ENCODE measurements at regions not wholly inside any gene's neighbourhood (a gene's known extent, or its start where the extent isn't known, plus 50 kb on each side); places are given as distances from the start of the nearest gene placed in this dataset.

DNA sequence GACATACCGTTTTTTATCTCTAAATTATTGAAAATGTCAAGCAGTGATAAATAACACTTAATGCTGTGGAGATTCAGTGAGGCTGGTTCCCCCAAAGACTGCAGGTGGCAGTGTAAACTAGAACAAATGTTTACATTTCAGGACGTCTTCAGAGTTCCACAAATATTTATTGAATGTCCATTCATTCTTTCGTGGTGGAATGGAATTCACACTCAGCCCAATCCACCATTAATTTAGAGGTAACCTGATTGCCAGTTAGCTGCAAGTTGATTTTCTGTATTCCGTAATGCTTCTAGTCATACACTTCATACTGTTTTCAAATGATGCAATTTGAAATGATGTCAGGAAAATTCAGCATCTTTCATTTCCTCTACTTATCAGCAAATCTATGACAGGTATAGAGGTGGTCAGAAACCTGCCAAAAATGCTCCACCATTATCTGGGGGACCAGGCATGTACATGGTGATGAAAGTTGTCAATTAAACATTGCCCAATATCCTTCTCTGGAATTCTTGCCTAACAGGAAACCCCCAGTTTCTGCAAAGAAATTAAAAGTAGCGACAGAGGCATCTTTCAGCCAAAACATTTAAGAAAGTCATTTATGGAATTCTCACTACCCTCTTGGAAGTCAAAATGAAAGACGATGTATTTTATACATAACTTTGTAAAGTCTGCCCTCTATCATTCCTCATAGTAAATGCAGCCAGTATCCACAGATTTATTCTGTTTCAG is 94.3 kb upstream of the BMAL1 start:
- Mint-ChIP-seq H3K4me3 (no peak overlapping the region), H3K27me3 (ENCODE audit: low read depth) (no peaks in the 10 kb centered on the region), H3K4me1 (peaks cover 9% of the 10 kb centered on the region), H3K9me3 (peaks cover 6% of the 10 kb centered on the region), H3K27ac (ENCODE audit: unreplicated experiment) (no peak overlapping the region), H3K36me3 (ENCODE audit: low read depth) (peaks cover 11% of the 10 kb centered on the region)
- DNase-seq (ENCODE audit: low read depth, low spot score): no peak
- TF ChIP-seq, protein P1, sequence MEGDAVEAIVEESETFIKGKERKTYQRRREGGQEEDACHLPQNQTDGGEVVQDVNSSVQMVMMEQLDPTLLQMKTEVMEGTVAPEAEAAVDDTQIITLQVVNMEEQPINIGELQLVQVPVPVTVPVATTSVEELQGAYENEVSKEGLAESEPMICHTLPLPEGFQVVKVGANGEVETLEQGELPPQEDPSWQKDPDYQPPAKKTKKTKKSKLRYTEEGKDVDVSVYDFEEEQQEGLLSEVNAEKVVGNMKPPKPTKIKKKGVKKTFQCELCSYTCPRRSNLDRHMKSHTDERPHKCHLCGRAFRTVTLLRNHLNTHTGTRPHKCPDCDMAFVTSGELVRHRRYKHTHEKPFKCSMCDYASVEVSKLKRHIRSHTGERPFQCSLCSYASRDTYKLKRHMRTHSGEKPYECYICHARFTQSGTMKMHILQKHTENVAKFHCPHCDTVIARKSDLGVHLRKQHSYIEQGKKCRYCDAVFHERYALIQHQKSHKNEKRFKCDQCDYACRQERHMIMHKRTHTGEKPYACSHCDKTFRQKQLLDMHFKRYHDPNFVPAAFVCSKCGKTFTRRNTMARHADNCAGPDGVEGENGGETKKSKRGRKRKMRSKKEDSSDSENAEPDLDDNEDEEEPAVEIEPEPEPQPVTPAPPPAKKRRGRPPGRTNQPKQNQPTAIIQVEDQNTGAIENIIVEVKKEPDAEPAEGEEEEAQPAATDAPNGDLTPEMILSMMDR (conservative IDR thresholded peaks at IDR 0.05): peak; percentile 65

DNA sequence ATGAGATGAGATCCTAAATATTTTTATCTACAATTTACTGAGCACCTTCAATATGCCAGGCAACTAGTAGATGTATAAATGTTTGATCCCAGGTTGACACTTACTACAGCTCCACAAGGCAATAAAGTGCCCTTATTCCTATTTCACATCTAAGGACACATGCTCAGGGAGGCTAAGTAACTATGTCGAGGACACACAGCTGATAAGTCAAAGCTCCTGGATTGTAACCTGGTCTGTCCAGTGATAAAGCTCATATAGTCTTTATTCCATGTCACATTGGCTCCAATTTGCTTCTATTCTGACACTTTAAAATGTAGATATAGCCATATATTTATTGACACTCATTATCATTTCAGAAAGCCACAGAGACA is 93.8 kb upstream of the BMAL1 start:
- TF ChIP-seq, protein P1 (conservative IDR thresholded peaks at IDR 0.05): no peak
- H3K9me3 Mint-ChIP-seq: peaks cover 11% of the 10 kb centered on the region

DNA sequence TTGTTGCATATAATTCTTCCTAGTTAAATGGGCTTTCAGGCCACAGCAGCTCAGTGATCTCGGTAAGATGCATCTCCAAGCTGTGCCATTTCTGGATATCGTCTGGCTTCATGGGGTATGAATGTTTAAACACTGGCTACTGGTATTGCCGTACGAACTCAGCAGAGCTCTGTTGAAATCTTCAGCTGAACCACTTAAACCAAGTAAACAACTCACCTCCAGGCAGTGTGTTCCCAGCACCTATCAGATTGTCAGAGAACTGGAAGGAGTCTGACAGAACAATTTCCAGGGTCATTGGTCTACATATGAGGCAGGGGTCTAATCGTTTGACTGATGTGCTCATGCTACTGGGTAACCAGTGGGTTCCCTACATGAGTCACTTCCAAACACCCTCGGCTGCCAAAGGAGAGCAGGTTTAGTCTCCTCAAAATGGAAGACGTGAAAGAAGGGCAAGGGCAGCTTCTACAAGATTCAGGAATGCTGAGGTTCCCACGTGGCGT is 93.2 kb upstream of the BMAL1 start:
- Mint-ChIP-seq H3K4me3 (no peak overlapping the region), H3K27me3 (ENCODE audit: low read depth) (no peaks in the 10 kb centered on the region), H3K27ac (ENCODE audit: unreplicated experiment) (no peak overlapping the region), H3K9me3 (peaks cover 12% of the 10 kb centered on the region), H3K36me3 (ENCODE audit: low read depth) (peaks cover 17% of the 10 kb centered on the region), H3K4me1 (peaks cover 9% of the 10 kb centered on the region)
- TF ChIP-seq, protein P1 (conservative IDR thresholded peaks at IDR 0.05): no peak
- DNase-seq (ENCODE audit: low read depth, low spot score): no peak

More for the DNA sequence above, 93.8 kb upstream of the BMAL1 start:
- Mint-ChIP-seq H3K27ac (ENCODE audit: unreplicated experiment) (no peak overlapping the region), H3K27me3 (ENCODE audit: low read depth) (no peaks in the 10 kb centered on the region), H3K36me3 (ENCODE audit: low read depth) (peaks cover 16% of the 10 kb centered on the region), H3K4me1 (peaks cover 9% of the 10 kb centered on the region), H3K4me3 (no peak overlapping the region)
- no peak for DNase-seq (ENCODE audit: low read depth, low spot score)

DNA sequence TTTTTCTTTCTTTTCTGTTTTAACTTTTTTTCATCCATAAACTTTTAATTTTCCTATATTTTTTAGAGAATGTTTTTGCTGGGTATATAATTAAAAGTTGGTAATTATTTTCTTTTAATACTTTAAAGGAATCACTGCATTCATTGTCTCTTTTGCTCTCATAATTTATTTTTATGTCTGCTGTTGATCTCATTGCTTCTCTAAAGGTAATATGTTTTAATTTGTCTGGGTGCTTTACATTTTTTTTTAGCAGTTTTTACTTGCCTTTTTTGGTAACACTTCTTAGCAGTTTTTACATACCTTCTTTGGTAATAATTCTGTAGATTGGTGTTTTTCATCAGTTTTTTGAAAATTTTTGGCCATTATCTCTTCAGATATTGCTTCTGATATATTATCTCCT is 89.4 kb upstream of the BMAL1 start:
- Mint-ChIP-seq H3K4me1 (peaks cover 7% of the 10 kb centered on the region), H3K9me3 (peaks cover 24% of the 10 kb centered on the region), H3K4me3 (no peak overlapping the region), H3K27me3 (ENCODE audit: low read depth) (no peaks in the 10 kb centered on the region), H3K27ac (ENCODE audit: unreplicated experiment) (no peak overlapping the region), H3K36me3 (ENCODE audit: low read depth) (peaks cover 32% of the 10 kb centered on the region)
- TF ChIP-seq, protein P1 (conservative IDR thresholded peaks at IDR 0.05): no peak
- no peak for DNase-seq (ENCODE audit: low read depth, low spot score)

DNA sequence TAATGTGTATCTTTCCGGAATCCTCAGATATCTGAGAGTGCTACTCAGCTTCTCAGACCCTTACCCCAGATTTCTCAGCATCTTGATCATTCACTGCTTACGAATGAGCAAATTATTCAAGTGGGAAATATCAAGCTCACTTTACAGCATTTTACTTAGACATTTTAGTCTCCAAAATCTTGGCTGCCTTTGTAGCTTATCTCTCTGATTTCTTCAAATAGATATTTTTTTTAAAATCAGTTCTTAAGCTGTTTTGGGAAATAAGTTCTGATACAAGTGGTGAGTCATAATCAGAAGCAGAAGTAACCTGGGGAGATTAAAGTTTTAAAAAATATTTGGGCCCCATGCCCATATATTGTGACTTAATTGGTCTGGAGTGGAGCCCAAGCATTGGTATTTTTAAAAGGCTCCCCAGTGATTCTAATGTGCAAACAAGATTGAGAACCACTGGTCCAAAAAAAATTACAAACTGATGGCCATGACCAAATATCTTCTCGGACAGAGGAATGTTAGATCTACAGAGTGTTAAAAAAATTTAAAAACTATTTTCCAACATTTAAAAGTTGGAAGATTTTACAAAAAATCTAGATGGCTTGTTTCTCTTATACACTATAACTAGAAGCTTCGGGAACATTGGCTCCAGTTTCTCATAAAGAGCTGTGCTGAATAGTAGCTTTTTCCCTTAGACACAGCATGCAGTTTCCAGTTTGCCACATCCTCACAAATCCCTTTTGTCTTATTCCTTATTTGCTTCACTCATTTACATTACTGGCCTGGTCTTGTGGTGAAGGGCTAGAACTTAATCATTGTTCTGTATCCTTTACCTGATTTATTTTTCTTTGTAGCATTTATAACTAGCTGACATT is 87.8 kb upstream of the BMAL1 start:
- Mint-ChIP-seq H3K4me3 (no peak overlapping the region), H3K36me3 (ENCODE audit: low read depth) (peaks cover 35% of the 10 kb centered on the region), H3K9me3 (peaks cover 24% of the 10 kb centered on the region), H3K27me3 (ENCODE audit: low read depth) (no peaks in the 10 kb centered on the region), H3K27ac (ENCODE audit: unreplicated experiment) (no peak overlapping the region), H3K4me1 (no peaks in the 10 kb centered on the region)
- TF ChIP-seq, protein P1 (conservative IDR thresholded peaks at IDR 0.05): no peak
- no peak for DNase-seq (ENCODE audit: low read depth, low spot score)
